Glomerular visceral epithelial cell (primary cell): ENCODE measurements at regions not wholly inside any gene's neighbourhood (a gene's known extent, or its start where the extent isn't known, plus 50 kb on each side); places are given as distances from the start of the nearest gene placed in this dataset.
"Not testable (repeated sequence)": the region's sequence is repeated elsewhere in the genome, so short reads cannot be mapped to it uniquely, and the experiment has no call there.

Experiments used
- DNase-seq: peaks from one replicate; pipeline ENCODE4 v3.0.0-alpha.2; 2016; ENCODE audit errors: extremely low spot score

DNA sequence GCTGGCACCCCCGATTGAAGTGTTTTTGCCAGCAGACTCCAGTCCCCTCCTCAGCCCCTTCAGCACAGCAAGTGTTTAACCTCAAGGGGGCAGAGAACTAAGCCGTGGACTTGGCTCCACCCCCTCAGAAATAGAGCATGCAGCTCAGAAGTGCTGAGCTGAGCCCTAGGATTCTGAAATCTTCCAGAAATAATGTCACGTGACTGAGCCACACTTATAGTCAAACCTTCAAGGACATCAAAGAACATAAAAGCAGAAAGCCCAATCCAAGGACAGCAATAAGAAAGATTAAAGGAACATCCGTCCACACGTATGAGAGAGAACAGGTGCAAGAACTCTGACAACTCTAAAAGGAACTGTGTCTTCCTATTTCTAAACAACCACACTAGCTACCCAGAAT, 317.7 kb upstream of the LRFN5 start:
- DNase-seq = no peak

DNA sequence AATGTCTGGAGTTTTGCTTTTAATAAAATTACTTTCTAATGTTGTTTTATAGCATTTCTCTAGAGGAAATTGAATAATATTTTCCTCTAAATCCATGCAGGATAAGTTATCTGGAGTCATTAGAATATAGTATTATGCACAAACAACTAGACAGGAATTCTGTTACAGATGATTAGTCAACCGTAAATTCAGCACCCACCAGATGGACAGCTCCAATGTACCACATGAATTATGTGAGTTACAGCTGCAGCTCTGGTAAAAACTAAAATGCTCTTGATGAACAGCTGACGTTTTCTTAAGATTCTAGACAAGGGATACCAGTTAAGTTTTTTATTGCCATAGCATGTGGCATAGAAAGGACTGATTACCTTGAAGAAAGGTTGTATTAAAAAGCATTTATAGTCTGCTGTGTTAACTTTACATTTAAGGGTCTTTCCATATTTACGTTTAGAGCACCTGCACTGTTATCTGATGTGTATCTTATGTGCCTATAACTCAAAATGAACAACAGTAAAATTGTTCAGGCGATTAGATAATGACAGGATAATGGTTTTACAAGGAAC, 321.4 kb upstream of the LRFN5 start:
- peak; percentile 57 for DNase-seq

DNA sequence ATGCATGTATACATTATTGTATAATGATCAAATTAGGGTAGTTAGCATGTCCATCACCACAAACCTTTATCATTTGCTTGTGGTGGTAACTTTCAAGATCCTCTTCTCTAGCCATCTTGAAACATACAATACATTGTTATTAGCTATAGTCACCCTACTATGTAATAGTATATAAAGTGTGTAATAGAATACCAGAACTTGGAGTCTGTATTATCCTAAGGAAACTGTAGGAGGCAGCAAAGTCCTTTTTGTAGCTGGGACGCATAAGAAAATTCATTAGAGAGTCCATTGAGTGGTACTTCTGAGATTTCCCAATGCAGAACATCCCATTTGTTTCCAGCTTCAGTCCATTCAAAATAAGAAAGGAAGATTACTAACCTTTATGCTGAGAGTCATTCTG, 325.9 kb upstream of the LRFN5 start:
- DNase-seq = peak; percentile 4

DNA sequence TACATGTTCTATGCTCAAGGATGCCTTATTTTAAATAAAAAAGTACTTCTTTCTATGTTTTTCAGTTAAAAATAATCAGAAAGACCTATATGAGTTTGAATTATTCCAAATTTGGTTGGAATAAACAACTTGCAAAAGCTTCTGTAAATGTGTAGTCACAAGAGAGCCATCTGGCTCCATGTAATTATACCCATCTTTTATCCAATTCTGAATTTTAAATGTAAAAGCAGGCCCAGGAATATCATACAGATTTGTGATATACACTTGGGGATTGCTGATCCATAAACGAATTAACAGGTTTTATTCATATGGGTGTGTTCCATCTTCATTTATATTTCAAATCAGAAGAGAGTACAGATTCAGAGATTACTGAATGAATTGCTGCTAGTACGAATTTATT, 329.2 kb upstream of the LRFN5 start:
- no peak for DNase-seq

DNA sequence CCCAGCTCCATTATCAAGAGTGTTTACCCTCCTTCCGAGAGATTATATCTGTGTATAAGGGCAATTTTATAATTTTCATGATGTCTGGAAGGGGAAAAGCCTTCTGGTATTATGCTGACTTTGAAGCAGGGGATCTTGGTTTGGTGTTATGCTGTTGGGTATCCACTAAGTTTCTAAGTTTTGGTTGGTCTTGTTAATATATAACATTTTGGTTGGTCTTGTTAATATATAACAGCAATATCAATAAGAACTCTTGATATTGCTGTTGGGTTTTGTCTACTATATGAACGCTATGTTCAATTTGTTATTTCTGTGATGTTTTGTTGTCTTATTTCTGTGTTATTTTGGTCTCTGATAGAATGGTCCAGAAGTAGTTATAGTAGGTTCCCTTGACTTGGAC, 349.2 kb upstream of the LRFN5 start:
- no peak for DNase-seq

DNA sequence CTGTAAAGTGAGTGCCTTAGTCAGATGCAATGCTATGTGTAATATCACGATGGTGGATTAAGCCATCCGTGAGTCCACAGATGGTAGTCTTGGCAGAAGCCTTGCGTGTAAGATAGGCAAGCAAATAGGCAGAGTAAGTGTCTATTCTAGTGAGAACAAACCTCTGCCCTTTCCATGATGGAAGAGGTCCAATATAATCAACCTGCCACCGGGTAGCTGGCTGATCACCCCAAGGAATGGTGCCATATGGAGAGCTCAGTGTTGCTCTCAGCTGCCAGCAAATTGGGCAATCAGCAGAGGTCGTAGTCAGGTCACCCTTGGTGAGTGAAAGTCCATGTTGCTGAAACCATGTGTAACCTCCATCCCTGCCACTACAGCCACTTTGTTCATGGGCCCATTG, 371.2 kb upstream of the LRFN5 start:
- no peak for DNase-seq

DNA sequence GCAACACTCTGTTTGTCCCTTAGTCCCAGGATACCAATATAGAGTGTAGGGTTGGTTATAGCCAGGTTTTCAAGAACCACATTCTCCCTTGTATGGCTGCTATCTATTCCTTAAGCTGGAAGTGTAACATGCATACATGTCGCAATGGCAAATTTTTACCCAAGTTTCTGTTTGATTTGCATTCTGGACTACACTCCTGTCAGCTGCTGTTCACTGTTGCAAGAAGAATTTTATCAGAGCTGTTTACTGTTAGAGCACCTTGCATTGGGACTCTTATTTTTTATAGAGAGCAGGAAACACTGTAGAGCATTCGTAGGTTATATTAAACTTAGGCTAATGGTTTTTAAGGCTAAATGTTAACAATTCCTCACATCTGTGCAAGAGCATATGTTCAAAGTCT, 376.0 kb upstream of the LRFN5 start:
- no peak for DNase-seq

DNA sequence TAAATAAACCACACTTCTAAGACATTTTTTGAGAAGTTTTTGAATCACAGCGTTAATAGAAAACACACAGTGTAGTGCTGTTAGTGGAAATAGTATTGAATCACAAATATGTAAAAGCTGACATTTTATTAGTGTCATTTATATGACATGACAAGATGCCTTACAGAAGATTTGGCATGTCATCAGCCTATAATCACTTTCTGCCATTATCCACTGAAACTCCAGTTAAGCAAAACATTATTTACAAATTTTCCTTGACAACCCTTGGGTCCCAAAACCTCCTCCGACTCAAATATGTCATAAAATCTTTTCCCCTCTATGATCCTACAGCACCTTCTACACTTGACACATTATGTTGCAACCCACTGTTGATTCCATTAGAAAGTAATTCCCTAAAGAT, 376.9 kb upstream of the LRFN5 start:
- no peak for DNase-seq

DNA sequence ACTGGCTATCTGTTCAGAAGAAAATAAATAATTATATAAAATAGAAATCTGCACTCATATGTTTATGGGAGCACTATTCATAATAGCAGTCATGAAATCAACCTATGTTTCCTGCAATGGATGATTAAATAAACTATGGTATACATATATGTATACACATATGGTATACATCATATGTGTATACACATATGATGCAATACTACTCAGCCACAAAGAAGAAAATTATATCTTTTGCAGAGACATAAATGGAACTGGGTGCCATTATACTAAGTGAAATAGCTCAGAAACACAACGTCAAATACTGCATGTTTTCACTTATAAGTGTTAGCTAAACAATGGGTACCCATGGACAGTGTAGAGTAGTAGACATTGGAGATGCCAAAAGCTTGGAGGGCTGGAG, 381.2 kb upstream of the LRFN5 start:
- no peak for DNase-seq

DNA sequence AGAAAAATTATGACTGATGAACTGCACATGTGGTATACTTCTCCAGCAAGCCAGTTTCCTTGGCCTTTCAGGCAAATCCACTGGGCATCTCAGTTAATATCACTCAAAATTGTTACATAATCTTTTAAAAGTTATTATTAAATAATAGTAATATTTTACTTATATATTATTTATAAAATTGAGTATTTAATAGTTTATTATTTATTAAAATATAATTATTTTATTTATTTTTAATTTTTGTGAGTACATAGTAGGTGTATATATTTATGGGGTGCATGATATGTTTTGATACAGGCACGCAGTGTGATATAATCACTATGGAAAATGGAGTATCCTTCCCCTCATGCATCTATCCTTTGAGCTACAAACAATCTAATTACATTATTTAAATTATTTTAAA, 384.1 kb upstream of the LRFN5 start:
- no peak for DNase-seq

DNA sequence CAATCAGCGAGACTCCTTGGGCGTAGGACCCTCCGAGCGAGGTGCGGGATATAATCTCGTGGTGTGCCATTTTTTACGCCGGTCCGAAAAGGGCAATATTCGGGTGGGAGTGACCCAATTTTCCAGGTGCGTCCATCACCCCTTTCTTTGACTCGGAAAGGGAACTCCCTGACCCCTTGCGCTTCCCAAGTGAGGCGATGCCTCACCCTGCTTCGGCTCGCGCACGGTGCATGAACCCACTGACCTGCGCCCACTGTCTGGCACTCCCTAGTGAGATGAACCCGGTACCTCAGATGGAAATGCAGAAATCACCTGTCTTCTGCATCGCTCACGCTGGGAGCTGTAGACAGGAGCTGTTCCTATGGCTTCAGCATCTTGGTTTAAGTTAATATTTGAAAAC, 391.7 kb upstream of the LRFN5 start:
- DNase-seq = not testable (repeated sequence)

DNA sequence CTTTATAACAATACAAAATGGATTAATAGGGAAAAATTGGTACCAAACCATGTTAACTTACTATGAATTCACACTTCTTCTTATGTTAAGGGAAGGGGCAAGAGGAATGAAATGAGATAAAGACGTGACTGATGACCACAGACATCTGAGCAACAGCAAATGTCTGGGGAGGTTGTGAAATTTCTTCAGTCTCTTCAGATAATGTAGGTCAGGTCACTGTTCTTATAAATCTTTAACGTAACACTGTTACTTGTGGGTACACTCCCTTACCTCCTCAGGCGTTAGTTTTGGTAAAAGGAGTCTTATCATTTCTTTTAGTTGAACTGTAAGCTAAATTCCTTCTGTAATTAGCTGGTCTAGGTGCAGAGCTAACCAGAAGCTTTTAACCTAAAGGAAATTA, 405.0 kb upstream of the LRFN5 start:
- no peak for DNase-seq

DNA sequence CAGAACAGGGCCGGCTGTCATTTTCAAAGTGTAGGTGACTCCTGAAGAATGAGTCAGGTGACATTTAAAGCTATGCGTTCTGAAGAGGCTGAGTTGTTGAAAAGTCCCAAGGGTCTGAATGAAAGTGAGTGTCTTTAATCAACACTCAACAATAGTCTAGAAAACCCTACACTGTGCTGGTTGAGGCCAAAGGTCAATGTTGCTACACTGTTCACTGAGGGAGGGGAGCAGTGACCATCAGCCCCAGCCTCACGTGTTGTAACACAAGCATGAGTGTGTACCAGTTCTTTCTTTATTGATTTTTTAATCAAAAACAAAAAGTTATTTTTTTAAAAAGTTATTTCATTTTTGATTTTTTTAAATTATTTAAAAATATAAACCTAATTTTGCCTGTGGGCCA, 418.8 kb upstream of the LRFN5 start:
- DNase-seq = no peak

DNA sequence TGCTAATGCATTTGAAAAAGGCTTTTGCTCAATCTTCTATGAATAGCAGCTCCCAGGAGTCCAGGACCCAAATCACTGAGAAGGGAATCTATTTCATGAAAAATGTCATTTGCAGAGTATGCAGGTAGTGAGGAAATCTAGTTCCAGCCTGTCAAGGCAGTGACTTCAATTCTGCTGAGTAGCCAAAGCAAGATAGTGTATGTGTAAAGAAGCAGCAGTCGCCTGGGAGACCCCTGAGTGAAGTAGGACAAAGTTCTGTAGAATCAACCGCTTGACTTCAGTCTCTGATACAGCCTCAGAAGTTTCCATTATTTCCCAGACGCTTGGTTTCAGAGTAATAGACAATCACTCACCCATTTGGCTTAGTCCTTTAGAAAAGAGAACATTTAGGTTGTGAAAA, 435.6 kb upstream of the LRFN5 start:
- no peak for DNase-seq

DNA sequence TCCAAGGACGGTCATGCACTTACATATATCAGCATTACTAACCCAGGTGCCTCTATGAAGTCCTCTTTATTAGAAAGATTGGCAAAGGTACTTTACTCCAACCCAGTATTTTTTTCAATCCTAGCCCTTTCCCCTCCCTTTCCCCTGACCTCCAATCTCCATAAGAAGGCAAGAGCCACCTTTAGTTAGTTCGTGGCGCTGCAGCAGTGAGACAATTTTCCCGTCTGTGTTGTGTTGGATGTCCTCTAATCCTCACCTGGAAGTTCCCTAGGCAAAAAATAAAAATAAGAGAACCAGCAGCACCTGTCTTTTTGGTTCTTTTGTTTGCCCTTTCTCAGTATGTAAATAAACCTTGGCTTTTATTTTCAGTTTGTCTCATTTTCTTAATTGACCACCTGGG, 439.6 kb upstream of the LRFN5 start:
- no peak for DNase-seq

DNA sequence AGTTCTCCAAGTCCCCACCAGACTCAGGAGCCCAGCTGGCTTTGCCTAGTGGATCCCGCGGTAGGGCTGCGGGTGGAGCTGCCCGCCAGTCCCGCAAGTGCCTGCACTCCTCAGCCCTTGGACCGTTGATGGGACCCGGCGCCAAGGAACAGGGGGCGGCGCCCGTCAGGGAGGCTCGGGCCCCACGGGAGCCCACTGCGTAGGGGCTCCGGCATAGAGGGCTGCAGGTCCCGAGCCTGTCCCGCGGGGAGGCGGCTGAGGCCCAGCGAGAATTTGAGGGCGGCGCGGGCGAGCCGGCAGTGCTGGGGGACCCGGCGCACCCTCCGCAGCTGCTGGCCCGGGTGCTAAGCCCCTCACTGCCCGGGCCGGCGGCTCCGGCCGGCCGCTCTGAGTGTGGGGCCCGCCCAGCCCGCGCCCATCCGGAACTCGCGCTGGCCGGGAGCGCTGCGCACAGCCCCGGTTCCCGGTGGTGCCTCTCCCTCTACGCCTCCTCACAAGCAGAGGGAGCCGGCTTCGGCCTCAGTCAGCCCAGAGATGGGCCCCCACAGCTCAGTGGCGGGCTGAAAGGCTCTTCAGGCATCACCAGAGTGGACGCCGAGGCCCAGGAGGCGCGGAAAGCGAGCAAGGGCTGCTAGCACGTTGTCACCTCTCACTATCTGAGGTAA, 452.4 kb upstream of the LRFN5 start:
- DNase-seq = no peak

DNA sequence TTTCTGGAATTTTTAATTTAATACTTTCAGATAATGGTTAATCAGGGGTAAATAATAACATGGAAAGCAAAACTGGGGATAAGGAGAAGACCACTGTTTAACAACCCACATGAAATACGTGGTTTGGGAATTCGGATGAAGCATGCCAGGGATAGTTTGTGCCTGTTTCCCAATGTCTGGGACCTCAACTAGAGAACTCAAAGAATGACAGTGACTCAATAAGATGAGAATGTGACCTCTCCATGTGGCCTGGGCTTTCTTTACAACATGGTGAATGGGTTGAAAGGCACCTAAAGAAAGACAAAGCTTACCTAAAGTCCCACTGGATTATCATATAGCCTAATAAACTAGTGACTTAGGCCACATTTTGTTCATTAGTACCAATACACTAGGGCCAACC, 460.3 kb upstream of the LRFN5 start:
- no peak for DNase-seq

DNA sequence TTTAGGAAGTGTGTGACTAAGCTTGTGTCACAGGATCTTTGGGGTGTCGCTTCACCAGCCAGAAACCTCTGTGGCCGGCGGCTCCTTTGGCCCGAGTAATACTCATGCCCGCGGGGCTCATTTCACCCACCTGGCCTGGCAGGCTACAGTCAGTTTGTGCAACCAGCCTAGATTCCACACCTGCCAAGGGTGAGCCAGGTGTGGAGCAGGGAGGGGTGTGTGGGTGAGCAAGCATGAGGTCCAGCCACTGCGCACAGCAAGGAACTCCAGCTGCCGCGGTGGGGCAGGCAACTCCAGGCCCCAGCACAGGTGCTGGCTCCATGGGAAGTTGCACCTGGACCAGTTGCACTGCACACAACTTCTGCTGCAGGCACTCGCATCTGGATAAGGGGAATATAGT, 462.3 kb upstream of the LRFN5 start:
- DNase-seq = no peak

DNA sequence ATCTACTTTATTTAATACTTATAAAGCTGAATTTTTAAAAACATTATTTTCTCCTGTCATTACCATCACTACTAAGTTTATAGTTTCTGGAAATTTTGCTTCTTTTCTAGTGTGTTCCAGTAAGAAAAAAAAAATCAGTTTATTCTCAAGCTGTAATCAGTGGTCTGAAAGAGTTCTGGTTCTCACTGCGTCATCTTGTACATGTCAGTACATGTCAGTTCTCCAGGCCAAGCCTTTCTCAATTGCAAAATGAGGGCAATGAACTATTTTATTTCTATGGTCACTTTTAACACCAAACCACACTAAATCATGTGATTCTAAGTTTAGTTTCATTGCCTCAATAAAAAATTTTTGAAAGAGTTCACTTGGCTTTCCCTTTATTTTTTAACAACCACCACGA, 468.9 kb upstream of the LRFN5 start:
- DNase-seq = no peak

DNA sequence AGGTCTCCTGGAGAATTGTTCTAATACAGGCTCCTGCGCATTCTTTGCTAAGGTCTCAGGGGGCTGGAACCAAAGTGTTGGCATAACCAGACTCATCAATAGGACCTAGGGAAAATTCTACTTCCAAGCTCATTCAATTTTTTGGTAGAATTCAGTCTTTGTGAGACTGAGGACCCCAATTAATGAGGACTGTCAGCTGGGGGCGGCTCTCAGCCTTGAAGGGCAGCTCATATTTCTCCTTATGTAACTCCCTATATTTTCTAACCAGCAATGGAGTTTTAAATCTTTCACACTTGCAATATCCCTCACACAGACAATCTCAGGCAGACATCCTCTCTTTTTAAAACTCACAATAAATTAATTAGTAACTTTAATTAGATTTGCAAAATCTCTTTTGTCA, 476.4 kb upstream of the LRFN5 start:
- DNase-seq = no peak

DNA sequence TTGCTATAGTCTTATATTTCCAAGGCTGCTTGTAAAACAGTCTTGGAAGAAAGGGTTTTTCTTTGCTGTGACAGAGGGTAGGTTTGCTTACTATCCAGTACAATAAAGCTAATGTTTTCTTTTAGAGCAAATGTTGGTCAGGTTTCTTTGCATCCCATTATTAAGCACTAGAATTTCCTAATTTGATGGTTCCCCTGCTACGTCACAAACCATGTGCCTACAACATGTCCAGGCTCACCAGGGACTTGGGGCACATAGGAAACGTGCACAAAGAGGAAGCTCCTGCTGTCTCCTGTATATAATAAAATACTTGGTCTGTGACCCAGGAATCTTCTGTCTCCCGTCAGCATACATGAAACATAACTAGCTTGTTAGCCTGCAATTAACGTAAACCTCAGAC, 486.3 kb upstream of the LRFN5 start:
- DNase-seq = no peak

DNA sequence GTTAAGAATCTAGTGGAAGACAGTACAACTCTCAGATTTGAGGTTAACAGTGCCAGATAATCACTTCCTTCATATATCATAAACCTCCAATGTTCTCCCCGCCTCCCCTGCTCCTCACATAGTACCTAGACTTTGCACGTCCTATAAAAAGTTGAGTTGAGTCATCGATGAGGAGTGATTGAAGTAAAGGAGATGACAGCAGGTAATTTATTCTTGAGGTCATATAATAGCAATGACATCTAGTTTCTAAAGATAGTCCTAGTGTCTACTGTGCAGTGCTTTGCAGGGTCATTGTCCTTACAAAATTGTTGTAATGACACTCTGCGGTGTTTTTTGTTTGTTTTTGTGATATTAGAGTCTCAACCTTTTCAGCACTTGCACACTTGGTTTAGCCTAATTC, 510.5 kb upstream of the LRFN5 start:
- no peak for DNase-seq

DNA sequence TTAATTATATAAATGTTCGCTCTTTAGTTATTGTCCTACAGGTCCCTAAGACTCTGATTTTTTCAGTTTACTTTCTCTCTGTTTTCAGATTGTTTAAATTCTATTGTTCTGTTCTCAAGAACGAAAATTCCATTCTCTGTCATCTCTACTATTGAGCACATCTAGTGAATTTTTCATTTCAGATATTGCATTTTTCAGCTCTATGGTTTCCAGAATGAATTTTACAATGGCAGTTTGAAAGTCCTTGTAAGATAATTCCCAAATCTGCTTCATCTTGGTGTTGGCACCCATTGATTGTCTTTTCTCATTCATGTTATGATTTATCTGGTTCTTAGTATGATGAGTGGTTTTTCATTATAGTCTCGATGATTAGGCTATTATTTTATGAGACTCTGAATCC, 519.6 kb upstream of the LRFN5 start:
- no peak for DNase-seq

DNA sequence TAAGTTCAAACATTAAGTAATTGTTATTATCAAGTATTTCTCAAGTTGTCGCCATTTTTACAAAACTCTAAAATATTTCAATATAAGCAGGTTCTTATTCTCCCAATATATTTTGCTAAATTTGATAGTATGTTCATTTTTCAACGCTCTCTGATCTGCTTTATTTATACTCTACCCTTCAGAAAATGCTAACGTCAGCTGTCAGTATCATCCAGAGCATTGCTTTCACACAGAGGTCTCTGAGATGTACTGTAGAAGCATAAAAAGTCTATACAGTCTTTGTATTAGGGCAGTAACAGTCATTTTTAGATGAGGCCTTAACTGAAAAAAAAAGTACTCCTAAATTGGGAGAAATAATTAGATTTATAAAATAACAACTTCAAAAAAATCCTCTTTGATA, 533.1 kb upstream of the LRFN5 start:
- DNase-seq = no peak
